ENCODE measurements at regions not wholly inside any gene's neighbourhood (a gene's known extent, or its start where the extent isn't known, plus 50 kb on each side); places are given as distances from the start of the nearest gene placed in this dataset.

DNA sequence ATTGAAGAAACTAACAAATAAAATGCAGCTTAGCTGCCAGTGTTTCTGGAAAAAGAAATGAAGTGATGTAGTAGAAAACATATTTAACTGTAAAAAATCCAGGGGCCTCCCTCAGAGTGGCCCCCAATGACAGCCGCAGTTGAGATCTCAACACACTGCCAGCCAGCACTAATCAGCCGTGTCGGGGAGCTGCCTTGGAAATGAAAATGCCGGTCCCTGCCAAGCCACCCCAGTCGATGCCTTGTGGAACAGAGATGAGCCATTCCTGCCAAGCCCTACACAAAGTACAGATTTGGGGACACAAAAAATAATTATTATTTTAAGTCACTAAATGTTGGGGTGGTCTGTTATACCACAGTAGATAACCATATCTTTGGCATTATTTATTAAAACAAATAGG, 1342.4 kb downstream of the EFNB2 start:
- POLR2A ChIA-PET = no interaction called here
- no peaks in the 10 kb centered on the region for H3K36me3 ChIP-seq (ENCODE audit: control insufficient read depth in 2 of 2, insufficient read depth in 1 of 2, low read length in 2 of 2)
- H3K4me1 ChIP-seq (ENCODE audit: control insufficient read depth, insufficient read depth, low read length) = no peaks in the 10 kb centered on the region
- no peaks in the 10 kb centered on the region for H3K9me3 ChIP-seq (ENCODE audit: control insufficient read depth, insufficient read depth, low read depth, low read length)
- CTCF ChIA-PET = no interaction called here
- TF ChIP-seq ZNF292 (tag by site-specific recombination; IDR thresholded peaks at IDR 0.05; ENCODE audit: borderline replicate concordance, low read depth) (no peak), ZNF354C (tag by site-specific recombination; IDR thresholded peaks at IDR 0.05; ENCODE audit: borderline replicate concordance, low read depth) (no peak), SETDB1 (IDR thresholded peaks at IDR 0.05; ENCODE audit: insufficient read length, low read length) (no peak), ZNF830 (tag by site-specific recombination; IDR thresholded peaks at IDR 0.05; ENCODE audit: low read depth) (no peak), ZNF133 (tag by site-specific recombination; IDR thresholded peaks at IDR 0.05) (no peak), ZNF473 (tag by site-specific recombination; IDR thresholded peaks at IDR 0.05) (no peak), OVOL3 (tag by site-specific recombination; IDR thresholded peaks at IDR 0.05) (no peak), ZNF624 (tag by site-specific recombination; IDR thresholded peaks at IDR 0.05) (no peak), ZNF341 (tag by site-specific recombination; IDR thresholded peaks at IDR 0.05; ENCODE audit: low read depth) (no peak), ZNF274 (IDR thresholded peaks at IDR 0.05; ENCODE audit: low read length) (no peak), ZNF274 (tag by site-specific recombination; IDR thresholded peaks at IDR 0.05; ENCODE audit: borderline replicate concordance) (no peak), ZNF561 (tag by site-specific recombination; IDR thresholded peaks at IDR 0.05; ENCODE audit: borderline replicate concordance) (no peak), ZNF138 (tag by site-specific recombination; IDR thresholded peaks at IDR 0.05; ENCODE audit: borderline replicate concordance) (no peak), ZNF785 (tag by site-specific recombination; IDR thresholded peaks at IDR 0.05) (no peak), ZNF2 (tag by site-specific recombination; IDR thresholded peaks at IDR 0.05) (no peak), ZNF391 (tag by site-specific recombination; IDR thresholded peaks at IDR 0.05; ENCODE audit: borderline replicate concordance, low read depth) (no peak), ZNF140 (tag by site-specific recombination; IDR thresholded peaks at IDR 0.05) (no peak)
- TF ChIP-seq, protein P1, sequence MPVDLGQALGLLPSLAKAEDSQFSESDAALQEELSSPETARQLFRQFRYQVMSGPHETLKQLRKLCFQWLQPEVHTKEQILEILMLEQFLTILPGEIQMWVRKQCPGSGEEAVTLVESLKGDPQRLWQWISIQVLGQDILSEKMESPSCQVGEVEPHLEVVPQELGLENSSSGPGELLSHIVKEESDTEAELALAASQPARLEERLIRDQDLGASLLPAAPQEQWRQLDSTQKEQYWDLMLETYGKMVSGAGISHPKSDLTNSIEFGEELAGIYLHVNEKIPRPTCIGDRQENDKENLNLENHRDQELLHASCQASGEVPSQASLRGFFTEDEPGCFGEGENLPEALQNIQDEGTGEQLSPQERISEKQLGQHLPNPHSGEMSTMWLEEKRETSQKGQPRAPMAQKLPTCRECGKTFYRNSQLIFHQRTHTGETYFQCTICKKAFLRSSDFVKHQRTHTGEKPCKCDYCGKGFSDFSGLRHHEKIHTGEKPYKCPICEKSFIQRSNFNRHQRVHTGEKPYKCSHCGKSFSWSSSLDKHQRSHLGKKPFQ (tag by site-specific recombination; IDR thresholded peaks at IDR 0.05) = no peak
- no peak overlapping the region for H3K27ac ChIP-seq (ENCODE audit: extremely low read depth, low read depth, low read length)
- H3K4me3 ChIP-seq (ENCODE audit: low read depth, low read length) = no peak overlapping the region

DNA sequence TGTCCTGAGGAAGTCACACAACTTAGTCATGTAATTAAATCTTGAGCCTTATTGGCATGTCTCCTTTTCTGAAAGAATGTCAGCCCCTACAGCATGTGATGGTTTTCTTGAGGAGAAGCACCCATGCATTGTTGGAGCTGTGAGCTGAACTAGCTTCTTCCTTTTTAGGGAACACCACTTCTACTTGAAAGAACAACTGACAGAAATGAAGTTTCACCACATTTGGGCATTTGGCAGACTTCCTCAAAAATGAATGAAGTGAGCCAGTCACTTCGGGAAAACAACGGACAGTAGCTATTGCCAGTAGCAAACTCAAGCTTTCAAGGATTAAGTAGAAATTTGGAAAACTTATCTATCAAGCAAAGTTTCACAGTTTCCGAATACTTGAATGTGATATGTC, 1351.3 kb downstream of the EFNB2 start:
- TF ChIP-seq ZNF341 (tag by site-specific recombination; IDR thresholded peaks at IDR 0.05; ENCODE audit: low read depth) = no peak
- no peak for TF ChIP-seq ZNF473 (tag by site-specific recombination; IDR thresholded peaks at IDR 0.05)
- ChIA-PET POLR2A (no interaction called here), CTCF (interaction anchor here (0.5 to 0.9 kb wide), 2 partner anchors 12 to 16 kb away, joined by 3 read pairs; no protein-coding TSS in a partner anchor)
- Histone ChIP-seq H3K36me3 (ENCODE audit: control insufficient read depth in 2 of 2, insufficient read depth in 1 of 2, low read length in 2 of 2) (no peaks in the 10 kb centered on the region), H3K4me1 (ENCODE audit: control insufficient read depth, insufficient read depth, low read length) (no peaks in the 10 kb centered on the region), H3K9me3 (ENCODE audit: control insufficient read depth, insufficient read depth, low read depth, low read length) (no peaks in the 10 kb centered on the region), H3K4me3 (ENCODE audit: low read depth, low read length) (no peak overlapping the region), H3K27ac (ENCODE audit: extremely low read depth, low read depth, low read length) (no peak overlapping the region)

- Histone ChIP-seq H3K9me3 (ENCODE audit: control insufficient read depth, insufficient read depth, low read depth, low read length) (no peaks in the 10 kb centered on the region), H3K4me1 (ENCODE audit: control insufficient read depth, insufficient read depth, low read length) (no peaks in the 10 kb centered on the region), H3K27ac (ENCODE audit: extremely low read depth, low read depth, low read length) (no peak overlapping the region), H3K36me3 (ENCODE audit: control insufficient read depth in 2 of 2, insufficient read depth in 1 of 2, low read length in 2 of 2) (no peaks in the 10 kb centered on the region), H3K4me3 (ENCODE audit: low read depth, low read length) (no peak overlapping the region)
- CTCF ChIA-PET = no interaction called here
- POLR2A ChIA-PET = no interaction called here
- TF ChIP-seq ZNF658 (tag by site-specific recombination; IDR thresholded peaks at IDR 0.05) (no peak), ZNF48 (tag by site-specific recombination; IDR thresholded peaks at IDR 0.05) (no peak), TRIM28 (IDR thresholded peaks at IDR 0.05; ENCODE audit: borderline replicate concordance, low read length) (no peak), GLI2 (tag by site-specific recombination; IDR thresholded peaks at IDR 0.05; ENCODE audit: borderline replicate concordance, low read depth) (no peak), ZXDB (tag by site-specific recombination; IDR thresholded peaks at IDR 0.05) (no peak), ZNF514 (tag by site-specific recombination; IDR thresholded peaks at IDR 0.05) (no peak), ZBTB6 (tag by site-specific recombination; IDR thresholded peaks at IDR 0.05) (no peak), ZSCAN18 (tag by site-specific recombination; IDR thresholded peaks at IDR 0.05) (no peak), BCL11A (tag by site-specific recombination; IDR thresholded peaks at IDR 0.05; ENCODE audit: low read depth) (no peak), ZNF830 (tag by site-specific recombination; IDR thresholded peaks at IDR 0.05; ENCODE audit: low read depth) (no peak), SCRT1 (tag by site-specific recombination; IDR thresholded peaks at IDR 0.05; ENCODE audit: borderline replicate concordance) (no peak), RBAK (tag by site-specific recombination; IDR thresholded peaks at IDR 0.05) (no peak), SP2 (tag by site-specific recombination; IDR thresholded peaks at IDR 0.05) (no peak)
These were observed 1358.1 kb downstream of the EFNB2 start for GRCh38 chr13:105177265-105177900.
